ENCODE measurements at regions not wholly inside any gene's neighbourhood (a gene's known extent, or its start where the extent isn't known, plus 50 kb on each side); places are given as distances from the start of the nearest gene placed in this dataset.
"Not testable (repeated sequence)": the region's sequence is repeated elsewhere in the genome, so short reads cannot be mapped to it uniquely, and the experiment has no call there.

DNA sequence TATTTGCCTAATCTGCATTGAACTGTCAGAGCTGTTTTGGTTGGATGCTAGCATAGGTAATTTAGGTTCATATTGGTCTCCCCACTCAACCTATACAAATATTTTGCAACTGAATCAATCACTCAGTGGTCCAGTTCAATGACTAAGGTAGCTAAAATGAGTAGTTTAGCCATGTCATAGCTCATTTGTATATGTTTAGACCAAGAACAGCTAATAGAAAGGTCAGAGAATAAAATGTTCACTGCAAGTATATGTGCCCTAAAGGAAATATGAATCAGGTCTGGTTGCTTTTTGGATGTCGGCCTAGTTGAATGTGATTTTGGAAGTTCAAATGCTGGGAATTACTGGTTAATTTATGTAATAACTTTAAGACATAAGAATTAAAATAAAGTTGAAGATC, 883.9 kb downstream of the LRFN5 start:
- no peak for DNase-seq
- intact Hi-C loops (cut with DNase I): no loop called here

DNA sequence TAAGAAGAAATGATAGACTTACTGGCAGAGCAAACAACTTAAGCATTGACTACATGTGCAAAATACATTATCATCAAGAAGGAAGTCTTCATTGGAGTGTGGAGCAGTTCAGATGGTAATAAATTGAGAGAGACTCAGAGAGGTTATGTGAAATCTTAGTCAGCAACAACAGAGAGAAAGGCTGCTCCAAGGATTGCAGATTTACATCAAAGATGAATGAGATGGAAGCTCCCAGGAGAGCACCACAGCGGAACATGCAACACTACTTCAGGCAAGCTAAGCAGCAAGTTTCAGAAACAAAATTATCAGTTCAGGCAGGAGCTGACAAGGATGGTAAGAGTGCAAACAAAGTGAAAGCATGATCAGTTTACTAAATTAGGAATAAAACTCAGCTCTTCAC, 882.3 kb downstream of the LRFN5 start:
- DNase-seq: no peak
- intact Hi-C loops (cut with DNase I): no loop called here

DNA sequence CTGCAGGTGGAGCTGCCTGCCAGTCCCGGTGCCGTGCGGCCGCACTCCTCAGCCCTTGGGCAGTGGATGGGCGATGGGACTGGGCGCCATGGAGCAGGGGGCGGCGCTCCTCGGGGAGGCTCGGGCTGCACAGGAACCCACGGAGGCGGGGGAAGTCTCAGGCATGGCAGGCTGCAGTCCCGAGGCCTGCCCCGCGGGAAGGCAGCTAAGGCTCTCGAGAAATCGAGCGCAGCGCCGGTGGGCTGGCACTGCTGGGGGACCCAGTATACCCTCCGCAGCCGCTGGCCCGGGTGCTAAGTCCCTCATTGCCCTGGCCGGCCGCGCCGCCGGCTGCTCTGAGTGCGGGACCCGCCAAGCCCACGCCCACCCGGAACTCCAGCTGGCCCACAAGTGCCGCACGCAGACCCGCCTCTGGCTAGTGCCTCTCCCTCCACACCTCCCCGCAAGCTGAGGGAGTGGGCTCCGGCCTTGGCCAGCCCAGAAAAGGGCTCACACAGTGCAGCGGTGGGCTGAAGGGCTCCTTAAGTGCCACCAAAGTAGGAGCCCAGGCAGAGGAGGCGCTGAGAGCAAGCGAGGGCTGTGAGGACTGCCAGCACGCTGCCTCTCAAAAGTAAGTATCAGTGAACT, 875.8 kb downstream of the LRFN5 start:
- intact Hi-C loops (cut with DNase I); DNase-seq: not testable (repeated sequence)

DNA sequence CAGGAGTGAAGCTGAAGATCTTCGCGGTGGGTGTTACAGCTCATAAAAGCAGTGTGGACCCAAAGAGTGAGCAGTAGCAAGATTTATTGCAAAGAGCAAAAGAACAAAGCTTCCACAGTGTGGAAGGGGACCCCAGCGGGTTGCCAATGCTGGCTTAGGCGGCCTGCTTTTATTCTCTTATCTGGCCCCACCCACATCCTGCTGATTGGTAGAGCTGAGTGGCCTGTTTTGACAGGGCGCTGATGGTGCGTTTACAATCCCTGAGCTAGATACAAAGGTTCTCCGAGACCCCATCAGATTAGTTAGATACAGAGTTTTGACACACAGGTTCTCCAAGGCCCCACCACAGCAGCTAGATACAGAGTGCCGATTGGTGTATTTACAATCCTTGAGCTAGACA, 875.0 kb downstream of the LRFN5 start:
- intact Hi-C loops (cut with DNase I); DNase-seq: not testable (repeated sequence)

DNA sequence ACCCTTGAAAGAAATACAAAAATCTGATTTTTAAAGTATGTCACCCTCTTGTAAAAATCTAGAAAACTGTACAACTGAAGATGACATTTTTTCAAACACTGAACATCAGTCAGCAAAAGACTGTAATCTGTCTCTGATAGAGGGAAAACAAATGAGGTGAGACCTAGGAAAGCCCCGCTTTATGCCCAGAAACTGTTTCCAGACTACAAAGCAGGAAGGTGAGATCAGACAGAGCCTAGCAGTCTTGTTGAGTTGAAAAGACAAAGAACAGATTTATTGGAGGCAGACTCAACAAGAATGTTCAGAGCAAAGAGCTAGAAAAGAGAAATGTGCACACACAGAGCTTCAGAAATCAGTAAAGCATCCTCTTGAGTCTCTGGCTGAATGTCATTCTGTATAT, 873.6 kb downstream of the LRFN5 start:
- intact Hi-C loops (cut with DNase I): no loop called here
- DNase-seq: no peak

DNA sequence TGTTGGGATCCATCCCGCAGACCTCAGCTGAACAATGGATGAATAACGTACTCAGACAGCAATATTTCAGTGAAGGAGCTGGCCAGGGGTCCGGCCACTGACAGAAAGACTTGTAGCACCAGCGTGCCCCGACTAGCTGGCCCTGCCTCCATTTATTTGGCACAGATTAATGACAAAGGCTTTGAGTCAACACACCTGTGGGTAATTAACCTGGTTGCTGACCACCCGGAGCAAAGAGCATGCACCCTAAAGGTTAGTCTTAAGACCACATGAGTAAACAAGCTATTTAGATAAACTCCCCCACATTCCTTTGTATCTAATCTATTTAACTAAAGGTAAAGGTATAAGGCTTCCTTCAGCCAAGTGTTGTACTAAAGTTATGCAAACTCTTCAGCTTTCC, 868.6 kb downstream of the LRFN5 start:
- intact Hi-C loops (cut with DNase I): no loop called here
- DNase-seq: no peak

DNA sequence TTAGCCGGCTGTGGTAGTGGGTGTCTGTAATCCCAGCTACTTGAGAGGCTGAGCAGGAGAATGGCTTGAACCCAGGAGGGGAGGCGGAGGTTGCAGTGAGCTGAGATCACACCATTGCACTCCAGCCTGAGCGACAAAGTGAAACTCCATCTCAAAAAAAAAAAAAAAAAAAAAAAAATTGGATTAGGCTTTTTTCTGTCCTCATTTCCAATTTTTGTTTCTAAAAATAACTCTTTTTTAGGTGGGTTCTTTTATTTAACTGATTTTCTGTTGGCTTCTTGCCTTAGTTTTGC, 863.7 kb downstream of the LRFN5 start:
- intact Hi-C loops (cut with DNase I): no loop called here
- no peak for DNase-seq

DNA sequence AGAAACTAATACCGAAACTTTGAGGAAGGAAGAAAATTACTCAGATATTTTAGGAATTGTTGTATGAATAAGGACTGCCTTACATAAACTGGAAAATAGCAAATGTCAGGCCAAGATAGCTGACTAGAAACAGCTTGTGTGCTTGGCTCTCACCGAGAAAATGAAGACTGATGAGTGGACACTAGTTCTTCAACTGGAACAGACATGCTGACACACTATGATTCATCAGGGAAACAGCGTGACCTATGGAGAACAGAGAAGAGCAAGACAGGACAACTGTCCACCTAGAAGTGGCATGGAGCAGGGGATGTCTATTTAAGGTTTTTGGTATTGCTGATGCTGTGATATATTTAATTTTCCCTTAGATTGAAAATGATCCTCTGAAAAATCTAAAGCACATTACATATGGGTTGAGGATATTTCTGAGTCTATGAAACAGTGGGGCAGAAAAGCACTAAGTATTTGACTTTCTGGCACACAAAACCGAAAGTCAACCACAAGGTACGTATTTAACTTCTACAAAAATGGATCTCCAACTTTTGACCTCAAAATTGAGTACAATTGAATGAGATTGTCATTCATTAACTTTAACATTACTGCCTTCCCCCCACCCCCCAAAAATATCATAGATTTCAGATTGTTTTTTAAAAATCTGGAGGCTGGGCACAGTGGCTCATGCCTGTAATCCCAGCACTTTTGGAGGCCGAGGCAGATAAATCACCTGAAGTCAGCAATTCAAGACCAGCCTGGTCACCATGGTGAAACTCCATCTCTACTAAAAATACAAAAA, 863.2 kb downstream of the LRFN5 start:
- intact Hi-C loops (cut with DNase I): no loop called here
- no peak for DNase-seq

DNA sequence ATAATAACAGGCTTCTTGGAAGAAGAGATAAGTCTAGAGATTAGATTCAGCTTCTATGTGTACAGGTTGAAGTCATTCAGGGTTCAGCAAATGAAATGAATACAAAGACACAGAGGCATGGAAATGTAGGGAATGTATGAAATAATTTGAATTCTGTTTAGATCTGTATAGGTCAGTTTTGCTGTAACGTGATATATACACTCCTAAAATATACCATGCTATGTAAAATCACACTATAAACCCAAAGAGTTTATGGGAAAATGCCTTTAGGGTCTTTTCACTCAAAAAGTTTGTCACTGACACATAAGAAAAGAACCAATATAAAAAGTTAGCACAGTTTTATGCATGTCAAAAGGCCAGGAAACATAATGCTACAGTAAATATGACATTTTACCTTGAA, 854.0 kb downstream of the LRFN5 start:
- DNase-seq: no peak
- intact Hi-C loops (cut with DNase I): no loop called here

DNA sequence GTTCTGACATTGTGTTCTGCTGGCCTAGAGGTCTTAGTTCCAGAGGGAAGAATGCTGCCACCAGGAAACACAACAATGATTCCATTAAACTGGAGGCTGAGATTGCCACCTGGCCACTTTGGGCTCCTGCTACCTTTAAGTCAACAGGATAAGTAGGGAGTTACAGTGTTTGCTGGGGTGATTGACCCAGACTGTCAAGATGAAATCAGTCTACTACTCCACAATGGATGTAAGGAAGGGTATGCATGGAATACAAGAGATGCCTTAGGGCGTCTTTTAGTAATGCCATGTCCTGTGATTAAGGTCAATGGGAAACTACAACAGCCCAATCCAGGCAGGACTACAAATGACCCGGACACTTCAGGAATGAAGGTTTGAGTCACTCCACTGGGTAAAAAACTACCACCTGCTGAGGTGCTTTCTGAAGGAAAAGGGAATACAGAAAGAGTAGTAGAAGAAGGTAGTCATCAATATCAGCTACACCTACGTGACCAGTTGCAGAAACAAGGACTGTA, 852.6 kb downstream of the LRFN5 start:
- intact Hi-C loops (cut with DNase I): no loop called here

DNA sequence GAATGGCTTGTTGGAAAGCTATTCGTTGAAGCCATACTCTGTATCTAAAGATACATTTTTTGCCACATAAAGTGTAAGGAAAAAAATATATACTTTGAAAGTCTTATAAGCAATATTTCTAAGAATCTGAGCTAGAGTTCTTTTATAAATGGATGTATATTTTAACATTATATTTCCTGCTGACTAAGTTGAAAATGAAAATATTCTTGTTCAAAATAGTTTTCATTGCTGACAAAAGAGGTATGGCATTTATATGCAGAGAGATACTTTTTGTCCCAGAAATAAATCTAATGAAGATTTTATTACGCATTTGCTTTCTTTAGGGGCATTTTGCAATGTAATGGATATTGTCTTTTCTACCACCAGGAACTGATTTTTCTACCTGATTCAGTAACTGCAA, 834.9 kb downstream of the LRFN5 start:
- intact Hi-C loops (cut with DNase I): no loop called here

More for the DNA sequence above, 852.6 kb downstream of the LRFN5 start:
- DNase-seq: no peak

DNA sequence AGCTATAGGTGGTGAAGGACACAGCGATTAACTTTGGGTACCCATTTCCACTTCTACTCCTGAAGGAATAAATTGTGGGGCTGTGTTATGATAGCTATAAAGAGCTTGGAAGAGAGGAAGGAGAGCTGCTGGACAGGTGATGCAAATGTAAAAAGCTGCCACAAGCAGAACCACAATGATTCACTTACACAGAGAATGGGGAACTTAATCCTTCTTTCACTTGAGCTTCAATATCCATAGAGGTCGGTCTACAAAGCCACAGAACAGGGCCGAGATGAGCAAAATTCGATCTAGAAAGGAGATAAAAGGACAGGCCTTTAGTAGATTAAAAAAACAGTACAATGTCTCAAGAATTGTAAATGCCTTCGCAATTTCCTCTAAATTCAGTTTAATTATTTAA, 831.1 kb downstream of the LRFN5 start:
- DNase-seq: no peak
- intact Hi-C loops (cut with DNase I): no loop called here

More for the DNA sequence above, 834.9 kb downstream of the LRFN5 start:
- no peak for DNase-seq

DNA sequence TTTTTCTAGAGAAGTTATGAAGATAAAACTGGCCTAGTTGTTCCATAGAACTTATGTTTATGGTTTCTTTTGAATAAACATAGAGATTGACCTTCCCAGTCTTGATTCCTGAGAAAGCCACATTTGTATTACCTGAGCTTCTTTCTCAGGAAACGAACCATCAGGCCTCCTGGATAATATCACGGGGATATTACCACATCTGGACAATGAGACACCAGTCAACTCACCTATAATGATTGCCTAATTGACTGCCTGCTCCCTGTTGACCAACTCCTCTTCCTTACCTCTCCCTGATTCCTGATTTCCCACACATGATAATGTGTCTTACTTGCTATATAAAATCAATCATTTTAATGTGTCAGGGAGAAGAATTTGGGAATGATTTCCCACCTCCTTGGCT, 822.7 kb downstream of the LRFN5 start:
- intact Hi-C loops (cut with DNase I): no loop called here
- DNase-seq: no peak

DNA sequence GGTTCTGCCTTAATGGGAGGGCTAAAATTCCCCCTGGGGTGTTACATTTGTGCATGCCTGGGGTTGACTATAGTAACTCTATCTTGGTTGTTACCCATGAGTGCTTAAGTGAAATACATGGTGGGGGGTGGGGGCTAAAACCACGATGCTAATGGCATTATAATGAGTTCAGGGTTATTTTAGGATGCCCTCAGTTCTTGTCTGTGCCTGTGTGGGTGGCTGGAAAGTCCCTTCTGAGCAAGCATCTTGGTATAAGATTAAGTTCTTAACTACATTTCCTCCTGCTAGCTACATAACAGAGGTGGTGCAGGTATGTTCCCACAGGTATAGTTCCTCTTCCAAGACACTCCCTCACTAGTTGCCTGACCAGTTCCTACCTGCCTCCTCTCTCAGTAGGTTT, 822.3 kb downstream of the LRFN5 start:
- intact Hi-C loops (cut with DNase I): no loop called here
- no peak for DNase-seq

DNA sequence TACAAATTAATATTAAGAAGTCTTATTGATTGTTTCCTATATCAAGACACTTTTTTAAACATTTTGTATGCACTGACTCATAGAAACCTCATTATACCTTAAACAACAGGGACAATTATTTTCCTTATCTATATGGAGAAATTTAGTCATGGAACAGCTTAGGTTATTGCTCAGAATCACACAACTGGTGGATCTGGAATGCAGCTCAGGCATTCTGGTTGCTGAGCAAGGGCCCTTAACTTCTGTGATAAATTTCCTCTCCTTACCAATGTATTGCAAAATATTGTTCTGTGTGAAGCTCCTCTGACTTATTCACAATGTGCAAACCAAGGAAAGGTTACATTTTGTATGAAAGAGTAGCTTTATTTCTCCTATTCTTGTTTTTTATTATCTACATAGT, 817.8 kb downstream of the LRFN5 start:
- no peak for DNase-seq
- intact Hi-C loops (cut with DNase I): no loop called here

DNA sequence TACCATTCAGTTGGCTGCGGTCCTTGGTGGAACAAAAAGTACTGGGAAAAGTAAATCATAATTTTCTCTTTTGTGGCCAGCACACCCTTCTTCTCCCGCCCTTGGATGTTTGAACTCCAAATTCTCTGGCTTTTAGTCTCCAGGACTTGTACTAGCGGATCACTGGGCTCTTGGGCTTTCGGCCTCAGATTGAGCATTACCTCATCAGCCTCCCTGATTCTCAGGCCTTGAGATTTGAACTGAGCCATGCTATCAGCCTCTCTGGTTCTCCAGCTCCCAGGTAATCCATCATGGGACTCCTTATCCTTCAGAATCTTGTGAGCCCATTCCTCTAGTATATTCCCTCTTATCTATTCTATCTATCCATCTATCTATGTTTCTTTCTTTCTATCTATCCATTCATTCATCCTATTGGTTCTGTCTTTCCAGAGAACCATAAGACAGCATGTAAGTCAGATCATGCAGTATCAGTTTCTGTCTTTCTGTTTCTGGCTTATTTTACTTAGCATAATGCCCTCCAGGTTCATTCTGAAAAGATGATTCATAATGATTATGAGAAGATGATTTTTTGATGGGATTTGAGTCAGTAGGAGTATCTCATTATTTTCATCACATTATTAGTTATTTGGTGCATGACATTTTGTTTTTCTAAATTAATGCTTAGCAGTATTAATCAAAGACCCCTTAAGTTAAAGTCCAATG, 814.9 kb downstream of the LRFN5 start:
- intact Hi-C loops (cut with DNase I): no loop called here

DNA sequence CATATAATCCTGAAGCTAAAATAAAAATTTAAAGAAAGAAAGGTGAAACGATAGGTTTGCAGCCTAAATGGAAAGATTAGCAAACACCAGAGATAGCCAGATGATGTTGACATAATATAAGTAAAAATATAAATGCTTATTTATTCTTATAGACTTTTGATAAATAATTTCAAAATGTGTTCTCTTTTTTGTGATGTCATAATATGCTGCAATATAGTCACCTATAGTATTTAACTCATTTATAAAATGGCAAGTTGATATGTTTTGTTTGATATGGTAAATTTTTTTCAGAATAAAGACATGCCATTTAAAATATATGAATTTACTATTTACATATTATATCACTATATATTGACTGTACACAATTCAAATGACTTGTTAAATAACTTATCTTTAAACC, 813.4 kb downstream of the LRFN5 start:
- no peak for DNase-seq
- intact Hi-C loops (cut with DNase I): no loop called here

More for the DNA sequence above, 814.9 kb downstream of the LRFN5 start:
- DNase-seq: no peak

DNA sequence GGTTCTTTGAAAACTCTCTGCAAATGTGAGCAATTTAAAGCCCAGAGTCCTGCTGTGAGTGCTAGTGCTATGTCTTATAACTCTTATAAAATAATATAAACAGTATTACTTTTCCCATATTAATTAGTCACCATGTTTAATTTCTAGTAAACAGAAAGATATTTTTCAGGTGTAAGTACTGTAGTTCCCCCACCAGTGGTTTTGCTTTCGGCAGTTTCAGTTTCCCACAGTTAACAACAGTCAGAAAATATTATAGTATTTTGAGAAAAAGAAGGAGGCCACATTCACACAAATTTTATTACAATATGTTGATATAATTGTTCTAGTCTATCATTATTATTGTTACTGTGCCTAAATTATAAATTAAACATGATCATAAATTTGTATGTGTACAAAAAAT, 800.5 kb downstream of the LRFN5 start:
- intact Hi-C loops (cut with DNase I): no loop called here
- no peak for DNase-seq

DNA sequence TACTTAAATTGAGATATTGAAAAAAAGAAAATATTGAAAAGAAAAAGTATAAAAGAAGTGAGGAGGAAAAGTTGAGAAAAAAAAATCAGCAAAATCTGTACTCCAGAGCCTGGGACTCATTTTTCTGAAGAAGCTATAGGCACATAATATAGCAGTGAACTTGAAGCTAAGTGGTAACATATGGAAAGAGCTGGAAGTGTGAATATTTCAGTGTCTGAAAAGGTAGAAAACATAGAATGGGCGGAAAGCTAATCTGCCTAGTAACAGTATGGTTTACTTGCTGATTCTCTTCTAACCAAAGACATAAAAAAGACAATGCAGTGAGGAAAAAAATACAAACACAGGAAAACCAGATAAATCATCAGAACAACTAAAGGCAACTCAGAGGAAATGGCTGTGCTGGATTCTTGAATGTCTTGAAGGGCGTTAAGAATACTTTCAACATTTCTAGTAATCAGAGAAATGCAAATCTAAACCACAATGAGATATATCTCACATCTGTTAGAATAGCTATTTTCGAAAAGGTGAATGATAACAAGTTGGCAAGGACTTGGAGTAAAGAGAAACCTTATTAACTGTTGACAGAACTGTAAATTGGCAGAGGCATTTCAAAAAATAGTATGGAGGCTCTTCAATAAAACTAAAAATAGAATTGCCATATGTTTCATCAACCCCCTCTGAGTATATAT, 784.6 kb downstream of the LRFN5 start:
- intact Hi-C loops (cut with DNase I): no loop called here
- DNase-seq: no peak

DNA sequence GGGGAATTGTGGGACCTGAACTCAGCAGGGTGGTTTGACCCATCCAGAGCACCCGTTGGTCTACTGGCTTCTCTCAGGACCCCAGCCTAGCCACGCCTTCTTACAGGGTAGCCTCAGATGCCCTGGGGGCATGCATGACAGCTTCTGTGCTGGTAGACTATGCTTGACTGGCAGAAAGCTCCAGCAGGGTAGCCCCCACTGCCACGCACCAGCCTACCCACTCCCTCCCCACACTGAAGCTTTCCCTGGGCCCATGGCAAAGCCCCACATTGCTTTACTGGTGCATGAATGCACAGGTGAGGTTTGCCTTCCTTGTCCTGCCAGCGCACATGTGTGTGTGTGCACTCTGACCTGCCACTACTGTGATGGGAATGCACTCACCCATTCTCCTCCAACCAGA, 772.2 kb downstream of the LRFN5 start:
- intact Hi-C loops (cut with DNase I): no loop called here
- DNase-seq: no peak

All from head of caudate nucleus (tissue), 42 donors.